Hepatocyte (in vitro differentiated cells): ENCODE measurements at regions not wholly inside any gene's neighbourhood (a gene's known extent, or its start where the extent isn't known, plus 50 kb on each side); places are given as distances from the start of the nearest gene placed in this dataset.

Source experiments
- EZH2 ChIP-seq: fragments of 200-600 bp; sonication (generic); IDR thresholded peaks from 2 replicates; pipeline ENCODE4 v1.6.1; 2016; ENCODE audit warnings: antibody characterized with exemption, mild to moderate bottlenecking, borderline replicate concordance
- EZH2phosphoT487 ChIP-seq: fragments of 200-600 bp; sonication (generic); IDR thresholded peaks from one replicate; pipeline ENCODE4 v1.6.1; 2018; ENCODE audit warnings: antibody characterized with exemption, mild to moderate bottlenecking, low read depth, moderate library complexity; ENCODE audit not compliant: unreplicated experiment, severe bottlenecking
- TF ChIP-seq, protein P1 (sequence below): fragments of 200-600 bp; sonication (generic); IDR thresholded peaks from 2 replicates; pipeline ENCODE4 v1.5.1; 2016; ENCODE audit warnings: antibody characterized with exemption, mild to moderate bottlenecking; ENCODE audit not compliant: poor library complexity

DNA sequence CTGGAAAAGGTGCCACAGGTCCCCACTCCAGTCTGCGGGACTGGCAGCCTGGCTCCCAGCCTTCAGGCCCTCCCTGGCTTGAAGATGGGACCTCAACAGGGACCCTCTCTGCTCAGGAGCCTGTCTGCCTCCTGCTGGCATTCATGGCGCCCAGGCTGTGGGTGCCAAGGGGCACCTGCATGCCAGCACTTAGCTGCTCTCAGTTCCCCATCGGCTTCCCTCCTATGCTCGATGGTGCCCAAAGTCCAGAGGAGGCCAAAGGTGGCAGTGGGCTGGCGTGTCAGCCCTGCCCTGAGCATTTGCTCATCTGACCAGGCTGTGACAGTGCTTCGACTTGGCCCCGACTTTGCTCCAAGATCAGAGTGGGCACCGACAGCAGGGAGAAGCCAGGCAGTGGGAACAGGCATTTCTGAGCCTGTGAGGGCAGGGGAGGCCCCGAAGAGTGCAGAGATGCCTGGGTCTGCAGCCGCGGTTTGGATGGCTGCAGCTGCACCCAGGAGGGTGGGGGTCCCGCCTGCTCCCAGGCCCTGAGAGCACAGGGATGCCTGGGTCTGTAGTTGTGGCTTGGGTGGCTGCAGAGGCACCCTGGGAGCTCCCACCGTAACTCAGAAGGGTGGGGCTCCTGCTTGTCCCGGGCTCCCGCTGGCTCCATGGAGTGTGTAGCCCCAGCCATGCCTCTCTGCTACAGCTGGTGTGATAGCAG is 463.6 kb downstream of the TBC1D22A start:
- TF ChIP-seq, protein P1, sequence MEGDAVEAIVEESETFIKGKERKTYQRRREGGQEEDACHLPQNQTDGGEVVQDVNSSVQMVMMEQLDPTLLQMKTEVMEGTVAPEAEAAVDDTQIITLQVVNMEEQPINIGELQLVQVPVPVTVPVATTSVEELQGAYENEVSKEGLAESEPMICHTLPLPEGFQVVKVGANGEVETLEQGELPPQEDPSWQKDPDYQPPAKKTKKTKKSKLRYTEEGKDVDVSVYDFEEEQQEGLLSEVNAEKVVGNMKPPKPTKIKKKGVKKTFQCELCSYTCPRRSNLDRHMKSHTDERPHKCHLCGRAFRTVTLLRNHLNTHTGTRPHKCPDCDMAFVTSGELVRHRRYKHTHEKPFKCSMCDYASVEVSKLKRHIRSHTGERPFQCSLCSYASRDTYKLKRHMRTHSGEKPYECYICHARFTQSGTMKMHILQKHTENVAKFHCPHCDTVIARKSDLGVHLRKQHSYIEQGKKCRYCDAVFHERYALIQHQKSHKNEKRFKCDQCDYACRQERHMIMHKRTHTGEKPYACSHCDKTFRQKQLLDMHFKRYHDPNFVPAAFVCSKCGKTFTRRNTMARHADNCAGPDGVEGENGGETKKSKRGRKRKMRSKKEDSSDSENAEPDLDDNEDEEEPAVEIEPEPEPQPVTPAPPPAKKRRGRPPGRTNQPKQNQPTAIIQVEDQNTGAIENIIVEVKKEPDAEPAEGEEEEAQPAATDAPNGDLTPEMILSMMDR, result no peak
- TF ChIP-seq EZH2phosphoT487 (no peak), EZH2 (no peak)
